HFFc6 (cell line): ENCODE measurements at regions not wholly inside any gene's neighbourhood (a gene's known extent, or its start where the extent isn't known, plus 50 kb on each side); places are given as distances from the start of the nearest gene placed in this dataset.

Experiments
- DNase-seq: peaks from one replicate; pipeline ENCODE4 v3.0.0-alpha.2; 2018
- H3K27ac Mint-ChIP-seq: 2 replicates; pipeline ENCODE4 v1.8.0; 2020; ENCODE audit warnings: mild to moderate bottlenecking, mixed read lengths
- H3K27me3 Mint-ChIP-seq: 2 replicates; pipeline ENCODE4 v1.8.0; 2021; ENCODE audit warnings: mild to moderate bottlenecking, moderate library complexity, mixed read lengths; ENCODE audit not compliant: insufficient read depth
- H3K36me3 Mint-ChIP-seq: 2 replicates; pipeline ENCODE4 v1.8.0; 2021; ENCODE audit warnings: low read depth, mixed read lengths
- H3K4me1 Mint-ChIP-seq: 2 replicates; pipeline ENCODE4 v1.8.0; 2020; ENCODE audit warnings: low read depth, mixed read lengths
- H3K4me3 Mint-ChIP-seq: 2 replicates; pipeline ENCODE4 v1.8.0; 2020; ENCODE audit warnings: mild to moderate bottlenecking, moderate library complexity, mixed read lengths
- H3K9me3 Mint-ChIP-seq: 2 replicates; pipeline ENCODE4 v1.8.0; 2020; ENCODE audit warnings: mild to moderate bottlenecking, mixed read lengths
- CTCF ChIP-seq: fragments of 200-600 bp; sonication (generic); IDR thresholded peaks from 2 replicates; pipeline ENCODE4 v1.5.0; 2021; ENCODE audit warnings: antibody characterized with exemption, mild to moderate bottlenecking

- Mint-ChIP-seq H3K27me3 (0 out of 2 replicates have a peak, but pooled peaks cover 3% of the 10 kb centered on the region), H3K4me1 (peaks cover 23% of the 10 kb centered on the region), H3K4me3 (no peak overlapping the region), H3K36me3 (no peaks in the 10 kb centered on the region), H3K27ac (peak overlapping the region; percentile 10; the same call in 1 of the 2 replicates), H3K9me3 (no peaks in the 10 kb centered on the region)
- TF ChIP-seq CTCF = no peak
- DNase-seq = peak; percentile 42
Measured at GRCh38 chr11:31959716-31960115, 131.2 kb upstream of the RCN1 start.

GRCh38 chr11:31958076-31958735, 132.7 kb upstream of the RCN1 start:
- H3K27me3 Mint-ChIP-seq = peaks cover 4% of the 10 kb centered on the region
- H3K4me1 Mint-ChIP-seq = peaks cover 23% of the 10 kb centered on the region
- H3K4me3 Mint-ChIP-seq = no peak overlapping the region
- peak; percentile 39 for DNase-seq
- no peaks in the 10 kb centered on the region for H3K36me3 Mint-ChIP-seq
- peak; percentile 95 for TF ChIP-seq CTCF
- no peak overlapping the region for H3K27ac Mint-ChIP-seq
- H3K9me3 Mint-ChIP-seq = no peaks in the 10 kb centered on the region

- no peak overlapping the region for H3K4me3 Mint-ChIP-seq
- no peaks in the 10 kb centered on the region for H3K36me3 Mint-ChIP-seq
- TF ChIP-seq CTCF = no peak
- no peak overlapping the region for H3K27ac Mint-ChIP-seq
- H3K27me3 Mint-ChIP-seq = peaks cover 3% of the 10 kb centered on the region
- no peak for DNase-seq
- peaks cover 23% of the 10 kb centered on the region for H3K4me1 Mint-ChIP-seq
- no peaks in the 10 kb centered on the region for H3K9me3 Mint-ChIP-seq
Measured at GRCh38 chr11:31957674-31958073, 133.2 kb upstream of the RCN1 start.

- no peaks in the 10 kb centered on the region for H3K9me3 Mint-ChIP-seq
- H3K27ac Mint-ChIP-seq = no peak overlapping the region
- no peak for TF ChIP-seq CTCF
- H3K36me3 Mint-ChIP-seq = no peaks in the 10 kb centered on the region
- peak; percentile 38 for DNase-seq
- no peak overlapping the region for H3K4me3 Mint-ChIP-seq
- peaks cover 3% of the 10 kb centered on the region for H3K27me3 Mint-ChIP-seq
- H3K4me1 Mint-ChIP-seq = peaks cover 23% of the 10 kb centered on the region
Measured at GRCh38 chr11:31956310-31956709, 134.6 kb upstream of the RCN1 start.

GRCh38 chr11:31955838-31956237, 135.0 kb upstream of the RCN1 start:
- no peak for DNase-seq
- no peaks in the 10 kb centered on the region for H3K36me3 Mint-ChIP-seq
- H3K4me1 Mint-ChIP-seq = peaks cover 23% of the 10 kb centered on the region
- H3K4me3 Mint-ChIP-seq = no peak overlapping the region
- TF ChIP-seq CTCF = no peak
- no peak overlapping the region for H3K27ac Mint-ChIP-seq
- peaks cover 3% of the 10 kb centered on the region for H3K27me3 Mint-ChIP-seq
- no peaks in the 10 kb centered on the region for H3K9me3 Mint-ChIP-seq
